K562 (cell line): ENCODE measurements at regions not wholly inside any gene's neighbourhood (a gene's known extent, or its start where the extent isn't known, plus 50 kb on each side); places are given as distances from the start of the nearest gene placed in this dataset.

Experiments
- ATAC-seq: fragments of 200-7000 bp; cut with Tn5 transposase; 3 replicates; pipeline ENCODE4 v1.9.1; 2020; ENCODE audit warnings: moderate library complexity
- BruUV-seq: library from RNA; stranded (reverse); fragments of 400-500 nt; replicated peaks from 2 replicates; lab custom pipeline; 2021; lab: Mats Ljungman, UMichigan
- CTCF ChIA-PET: fragments of 300-600 bp; formaldehyde crosslinking; extraction: SDS; loops from one replicate; lab custom pipeline; 2021; ENCODE audit warnings: low intra/inter-chr PET ratio; lab: Yijun Ruan, JAX
- POLR2A ChIA-PET: fragments of 300-600, 350-650 bp; sonication (Branson Sonifier 250); formaldehyde crosslinking; extraction: SDS; loops from one replicate; lab custom pipeline; 2021; ENCODE audit warnings: antibody characterized with exemption, inconsistent platforms; lab: Yijun Ruan, JAX
- DNase-seq, 4 experiments: peaks; one replicate each; pipeline versions ENCODE4 v3.0.0 to v3.0.0-alpha.2; 2011 to 2018; ENCODE audit warnings: low spot score in 3 of 4, mixed read lengths in 3 of 4; ENCODE audit errors: extremely low read depth in 1 of 4
- FAIRE-seq: peaks from 2 replicates; lab custom pipeline; 2011; peaks lifted over from hg19 to GRCh38; lab: Jason Lieb, UNC
- H2AFZ ChIP-seq: 2 replicates; pipeline ENCODE4 v1.6.0; 2011; ENCODE audit warnings: low read depth, low read length, control low read depth, inconsistent platforms
- H3K27ac ChIP-seq: fragments of 200-600 bp; 3 replicates; pipeline ENCODE4 v1.8.0; 2011; ENCODE audit warnings: low read depth, mild to moderate bottlenecking, control low read depth, inconsistent platforms, low read length, moderate library complexity, mixed read lengths; ENCODE audit errors: extremely low read depth
- H3K27me3 ChIP-seq, 2 experiments: fragments of 300-600 bp in 1 of 2; 2 replicates in 1 of 2; 3 replicates in 1 of 2; pipeline versions ENCODE4 v1.6.0 to v1.8.0; 2011; ENCODE audit warnings: inconsistent platforms in 2 of 2, low read length in 2 of 2, mild to moderate bottlenecking in 1 of 2, mixed read lengths in 1 of 2, moderate library complexity in 1 of 2; ENCODE audit not compliant: control insufficient read depth in 2 of 2, insufficient read depth in 2 of 2
- H3K36me3 ChIP-seq: fragments of 300-600 bp; 3 replicates; pipeline ENCODE4 v1.8.0; 2011; ENCODE audit warnings: mild to moderate bottlenecking, low read length, inconsistent platforms; ENCODE audit not compliant: control insufficient read depth, insufficient read depth
- H3K4me1 ChIP-seq, 2 experiments: fragments of 200-600 bp in 1 of 2; replicated peaks in 1 of 2; 2 replicates in 1 of 2; 3 replicates in 1 of 2; pipeline versions ENCODE4 v1.5.1 to v1.8.0; 2011; ENCODE audit warnings: inconsistent platforms in 2 of 2, low read length in 2 of 2, mild to moderate bottlenecking in 1 of 2, mixed read lengths in 1 of 2, moderate library complexity in 1 of 2; ENCODE audit not compliant: control insufficient read depth in 2 of 2, insufficient read depth in 2 of 2
- H3K4me2 ChIP-seq: 2 replicates; pipeline ENCODE4 v1.6.1; 2011; ENCODE audit warnings: low read length, control low read depth, inconsistent platforms, mixed read lengths; ENCODE audit not compliant: insufficient read depth
- H3K4me3 ChIP-seq: fragments of 200-600 bp; sonication (generic), shearing (Covaris generic); 2 replicates; pipeline ENCODE4 v1.5.1; 2016; ENCODE audit warnings: control low read depth, inconsistent platforms
- H3K79me2 ChIP-seq: fragments of 200-600 bp; 3 replicates; pipeline ENCODE4 v1.8.0; 2011; ENCODE audit warnings: low read length, inconsistent platforms; ENCODE audit not compliant: control insufficient read depth, insufficient read depth
- H3K9ac ChIP-seq, 2 experiments: 2 replicates each; pipeline versions ENCODE4 v1.6.0 to v1.6.1; 2011; ENCODE audit warnings: low read depth in 2 of 2, low read length in 2 of 2, control low read depth in 1 of 2, inconsistent platforms in 1 of 2, mild to moderate bottlenecking in 1 of 2, mixed read lengths in 1 of 2; ENCODE audit not compliant: insufficient read depth in 1 of 2
- H3K9me1 ChIP-seq: one replicate; pipeline ENCODE4 v1.6.0; 2011; ENCODE audit warnings: inconsistent platforms, mild to moderate bottlenecking, low read length, moderate library complexity; ENCODE audit not compliant: control insufficient read depth, insufficient read depth
- H3K9me3 ChIP-seq: replicated peaks from 2 replicates; pipeline ENCODE4 v1.5.1; 2011; ENCODE audit warnings: low read depth, low read length, inconsistent platforms; ENCODE audit not compliant: control insufficient read depth, insufficient read depth
- H4K20me1 ChIP-seq: replicated peaks from 2 replicates; pipeline ENCODE4 v1.6.1; 2011; ENCODE audit warnings: low read length, inconsistent platforms, mixed read lengths; ENCODE audit not compliant: control insufficient read depth, insufficient read depth
- BHLHE40 ChIP-seq: IDR thresholded peaks from 2 replicates; pipeline ENCODE4 v1.6.1; 2011; ENCODE audit warnings: low read length, improper control_type of control experiment
- CSDE1 ChIP-seq, 2 experiments: fragments of 450-650 bp; IDR thresholded peaks; 2 replicates each; pipeline ENCODE4 v1.6.1; 2016; ENCODE audit warnings: mild to moderate bottlenecking in 1 of 2
- DDX20 ChIP-seq: fragments of 450-650 bp; IDR thresholded peaks from 2 replicates; pipeline ENCODE4 v1.6.1; 2016; ENCODE audit warnings: missing genetic modification characterization, low read depth, mild to moderate bottlenecking, missing compliant biosample characterization, moderate library complexity
- FIP1L1 ChIP-seq: fragments of 200-400 bp; formaldehyde crosslinking; IDR thresholded peaks from 2 replicates; pipeline ENCODE4 v1.6.1; 2018; ENCODE audit warnings: mild to moderate bottlenecking, low read depth, low read length; ENCODE audit not compliant: poor library complexity, severe bottlenecking
- HBP1 ChIP-seq: fragments of 450-650 bp; formaldehyde crosslinking; IDR thresholded peaks from 2 replicates; pipeline ENCODE4 v1.4.0; 2022; ENCODE audit warnings: missing genetic modification characterization
- HSF4 ChIP-seq: fragments of 250-450 bp; sonication (Bioruptor Pico); IDR thresholded peaks from 2 replicates; pipeline ENCODE4 v2.1.2; 2022; ENCODE audit warnings: mild to moderate bottlenecking, moderate library complexity, borderline replicate concordance
- KDM2B ChIP-seq: fragments of 250-450 bp; sonication (Bioruptor Pico); IDR thresholded peaks from 2 replicates; pipeline ENCODE4 v1.8.0; 2021; ENCODE audit warnings: mild to moderate bottlenecking, moderate library complexity
- KLF13 ChIP-seq: fragments of 450-650 bp; IDR thresholded peaks from 2 replicates; pipeline ENCODE4 v1.6.1; 2016; ENCODE audit warnings: missing genetic modification characterization, low read depth, mild to moderate bottlenecking, missing compliant biosample characterization, moderate library complexity, borderline replicate concordance
- MAFF ChIP-seq: IDR thresholded peaks from 2 replicates; pipeline ENCODE4 v1.6.1; 2012; ENCODE audit warnings: low read length, improper control_type of control experiment
- PKNOX1 ChIP-seq: fragments of 450-650 bp; IDR thresholded peaks from 2 replicates; pipeline ENCODE4 v1.6.1; 2016
- RBM39 ChIP-seq: fragments of 200-400 bp; formaldehyde crosslinking; optimal IDR thresholded peaks from 2 replicates; pipeline ENCODE3; 2018; ENCODE audit warnings: low read depth, low read length
- SMARCB1 ChIP-seq: IDR thresholded peaks from 2 replicates; pipeline ENCODE4 v1.6.1; 2011; ENCODE audit warnings: improper control_type of control experiment, low read depth; ENCODE audit not compliant: insufficient read length
- SRSF7 ChIP-seq: fragments of 200-400 bp; formaldehyde crosslinking; optimal IDR thresholded peaks from 2 replicates; pipeline ENCODE3; 2017; ENCODE audit warnings: mild to moderate bottlenecking, low read depth, low read length
- TSC22D4 ChIP-seq: fragments of 450-650 bp; IDR thresholded peaks from 2 replicates; pipeline ENCODE4 v1.6.1; 2016; ENCODE audit warnings: missing genetic modification characterization, missing biosample characterization, control low read depth
- WGBS: fragments of 100-300 bp; shearing (Covaris generic); methylation state at CpG from one replicate; pipeline ENCODE4 v1.1.6; 2016; ENCODE audit warnings: low coverage, mixed read lengths; ENCODE audit not compliant: insufficient coverage; ENCODE audit errors: missing lambda C conversion rate; 5-methylcytosine and 5-hydroxymethylcytosine counted together
- in situ Hi-C: fragments of 300-500 bp; cut with MboI; formaldehyde crosslinking; loops from 4 replicates; pipeline ENCODE4 v1.15.0; 2018; ENCODE audit warnings: inconsistent platforms, mixed read lengths
- intact Hi-C: fragments of 100-400 bp; cut with micrococcal nuclease; formaldehyde crosslinking; loops from 2 replicates; pipeline ENCODE4 v1.14.2; 2022
- TF ChIP-seq, protein P1 (sequence below): fragments of 250-450 bp; sonication (Bioruptor Pico); IDR thresholded peaks from 2 replicates; pipeline ENCODE4 v1.4.0; 2020; ENCODE audit warnings: mild to moderate bottlenecking, moderate library complexity
- TF ChIP-seq, protein P2 (sequence below): fragments of 450-650 bp; IDR thresholded peaks from 2 replicates; pipeline ENCODE4 v1.6.1; 2018; ENCODE audit not compliant: partially characterized antibody

DNA sequence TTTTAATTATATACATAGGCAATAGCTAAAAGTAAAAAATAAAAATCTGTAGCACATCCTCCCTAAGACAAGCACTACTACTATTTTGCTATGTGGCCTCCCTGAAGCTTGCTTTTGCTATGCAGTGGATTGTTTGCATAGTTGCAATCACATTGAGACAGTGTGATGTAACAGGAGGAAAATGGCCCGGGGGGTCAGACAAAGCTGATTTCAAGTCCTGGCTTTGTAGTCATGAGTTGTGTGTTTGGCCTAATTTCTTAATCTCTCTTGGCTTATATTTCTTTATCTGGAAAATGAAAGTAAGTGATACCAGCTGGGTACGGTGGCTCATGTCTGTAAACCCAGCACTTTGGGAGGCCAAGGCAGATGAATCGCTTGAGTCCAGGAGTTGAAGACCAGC, 166.6 kb downstream of the LHFPL1 start (continued):
- TF ChIP-seq TSC22D4 = no peak
- TF ChIP-seq HSF4 = no peak
- TF ChIP-seq KLF13 = no peak
- TF ChIP-seq, protein P1, sequence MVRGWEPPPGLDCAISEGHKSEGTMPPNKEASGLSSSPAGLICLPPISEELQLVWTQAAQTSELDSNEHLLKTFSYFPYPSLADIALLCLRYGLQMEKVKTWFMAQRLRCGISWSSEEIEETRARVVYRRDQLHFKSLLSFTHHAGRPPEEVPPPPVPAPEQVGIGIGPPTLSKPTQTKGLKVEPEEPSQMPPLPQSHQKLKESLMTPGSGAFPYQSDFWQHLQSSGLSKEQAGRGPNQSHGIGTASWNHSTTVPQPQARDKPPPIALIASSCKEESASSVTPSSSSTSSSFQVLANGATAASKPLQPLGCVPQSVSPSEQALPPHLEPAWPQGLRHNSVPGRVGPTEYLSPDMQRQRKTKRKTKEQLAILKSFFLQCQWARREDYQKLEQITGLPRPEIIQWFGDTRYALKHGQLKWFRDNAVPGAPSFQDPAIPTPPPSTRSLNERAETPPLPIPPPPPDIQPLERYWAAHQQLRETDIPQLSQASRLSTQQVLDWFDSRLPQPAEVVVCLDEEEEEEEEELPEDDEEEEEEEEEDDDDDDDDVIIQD = no peak
- TF ChIP-seq BHLHE40 = no peak

GRCh38 chrX:112512509-112512908, 167.2 kb downstream of the LHFPL1 start:
- in situ Hi-C loops = no loop called here
- no peak for TF ChIP-seq MAFF
- TF ChIP-seq CSDE1 (IDR thresholded peaks at IDR 0.05) = no peak
- TF ChIP-seq SRSF7 = no peak
- TF ChIP-seq KDM2B (CRISPR knock-in tag) = no peak
- TF ChIP-seq FIP1L1 = no peak
- no peak for TF ChIP-seq PKNOX1
- TF ChIP-seq DDX20 (tag) = no peak
- TF ChIP-seq SMARCB1 = no peak
- TF ChIP-seq, protein P2, sequence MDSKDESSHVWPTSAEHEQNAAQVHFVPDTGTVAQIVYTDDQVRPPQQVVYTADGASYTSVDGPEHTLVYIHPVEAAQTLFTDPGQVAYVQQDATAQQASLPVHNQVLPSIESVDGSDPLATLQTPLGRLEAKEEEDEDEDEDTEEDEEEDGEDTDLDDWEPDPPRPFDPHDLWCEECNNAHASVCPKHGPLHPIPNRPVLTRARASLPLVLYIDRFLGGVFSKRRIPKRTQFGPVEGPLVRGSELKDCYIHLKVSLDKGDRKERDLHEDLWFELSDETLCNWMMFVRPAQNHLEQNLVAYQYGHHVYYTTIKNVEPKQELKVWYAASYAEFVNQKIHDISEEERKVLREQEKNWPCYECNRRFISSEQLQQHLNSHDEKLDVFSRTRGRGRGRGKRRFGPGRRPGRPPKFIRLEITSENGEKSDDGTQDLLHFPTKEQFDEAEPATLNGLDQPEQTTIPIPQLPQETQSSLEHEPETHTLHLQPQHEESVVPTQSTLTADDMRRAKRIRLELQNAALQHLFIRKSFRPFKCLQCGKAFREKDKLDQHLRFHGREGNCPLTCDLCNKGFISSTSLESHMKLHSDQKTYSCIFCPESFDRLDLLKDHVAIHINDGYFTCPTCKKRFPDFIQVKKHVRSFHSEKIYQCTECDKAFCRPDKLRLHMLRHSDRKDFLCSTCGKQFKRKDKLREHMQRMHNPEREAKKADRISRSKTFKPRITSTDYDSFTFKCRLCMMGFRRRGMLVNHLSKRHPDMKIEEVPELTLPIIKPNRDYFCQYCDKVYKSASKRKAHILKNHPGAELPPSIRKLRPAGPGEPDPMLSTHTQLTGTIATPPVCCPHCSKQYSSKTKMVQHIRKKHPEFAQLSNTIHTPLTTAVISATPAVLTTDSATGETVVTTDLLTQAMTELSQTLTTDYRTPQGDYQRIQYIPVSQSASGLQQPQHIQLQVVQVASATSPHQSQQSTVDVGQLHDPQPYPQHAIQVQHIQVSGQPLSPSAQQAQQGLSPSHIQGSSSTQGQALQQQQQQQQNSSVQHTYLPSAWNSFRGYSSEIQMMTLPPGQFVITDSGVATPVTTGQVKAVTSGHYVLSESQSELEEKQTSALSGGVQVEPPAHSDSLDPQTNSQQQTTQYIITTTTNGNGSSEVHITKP = no peak
- TF ChIP-seq HBP1 = no peak
- TF ChIP-seq RBM39 = no peak

More at GRCh38 chrX:112512509-112512908, 167.2 kb downstream of the LHFPL1 start:
- DNase-seq = no peak
- no peak overlapping the region for H3K4me3 ChIP-seq
- no peaks in the 10 kb centered on the region for H3K27me3 ChIP-seq
- POLR2A ChIA-PET = no interaction called here
- no peaks in the 10 kb centered on the region for H3K36me3 ChIP-seq
- FAIRE-seq = no peak
- BruUV-seq = no TSS peak
- H3K4me2 ChIP-seq = no peak overlapping the region
- ATAC-seq = no peak
- intact Hi-C loops = no loop called here
- H3K9me1 ChIP-seq = no peaks in the 10 kb centered on the region
- no peaks in the 10 kb centered on the region for H3K79me2 ChIP-seq
- H2AFZ ChIP-seq = no peak overlapping the region
- H4K20me1 ChIP-seq = no peaks in the 10 kb centered on the region
- CTCF ChIA-PET = no interaction called here
- H3K9ac ChIP-seq = no peak overlapping the region
- WGBS = 3% methylated on average over 3 of the region's 3 CpGs
- H3K9me3 ChIP-seq = no peaks in the 10 kb centered on the region
- no peaks in the 10 kb centered on the region for H3K4me1 ChIP-seq
- no peak overlapping the region for H3K27ac ChIP-seq
